SK-N-SH (cell line): ENCODE measurements at regions not wholly inside any gene's neighbourhood (a gene's known extent, or its start where the extent isn't known, plus 50 kb on each side); places are given as distances from the start of the nearest gene placed in this dataset.

Experiments
- ELF1 ChIP-seq: IDR thresholded peaks from 2 replicates; pipeline ENCODE4 v1.4.0; 2012
- GATA2 ChIP-seq: sonication (generic); formaldehyde crosslinking; IDR thresholded peaks from 2 replicates; pipeline ENCODE4 v1.5.0; 2020; ENCODE audit warnings: mild to moderate bottlenecking, missing genetic modification reagents
- MXI1 ChIP-seq: IDR thresholded peaks from 2 replicates; pipeline ENCODE4 v1.6.1; 2012; ENCODE audit warnings: mild to moderate bottlenecking, low read depth, low read length, improper control_type of control experiment
- YY1 ChIP-seq: IDR thresholded peaks from 2 replicates; pipeline ENCODE4 v1.4.0; 2012; ENCODE audit warnings: low read depth, mild to moderate bottlenecking
- TF ChIP-seq, protein P1 (sequence below): fragments of 200-600 bp; sonication (generic); IDR thresholded peaks from 2 replicates; pipeline ENCODE4 v1.6.1; 2017; ENCODE audit warnings: antibody characterized with exemption, mild to moderate bottlenecking, moderate library complexity
- TF ChIP-seq, protein P2 (sequence below): IDR thresholded peaks from 2 replicates; pipeline ENCODE4; 2012

DNA sequence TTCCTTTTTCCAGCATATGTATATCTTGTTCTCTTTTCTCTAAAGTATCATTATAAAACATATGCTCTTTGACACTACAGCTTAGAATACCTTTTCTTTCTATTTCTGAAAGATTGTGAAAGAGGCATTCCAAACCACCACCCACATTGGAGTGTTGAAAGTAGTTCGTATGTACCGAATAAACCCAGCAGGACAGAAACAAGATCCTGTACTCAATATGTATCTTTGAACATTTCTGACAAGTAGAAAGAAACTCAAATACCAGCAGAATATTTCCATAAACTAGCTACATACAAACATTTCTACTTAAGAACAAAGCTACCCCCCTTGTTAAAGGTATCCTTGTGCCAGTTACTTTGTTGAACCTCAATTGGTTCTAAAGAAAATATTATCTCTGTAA, 415.3 kb upstream of the ALCAM start:
- TF ChIP-seq, protein P1, sequence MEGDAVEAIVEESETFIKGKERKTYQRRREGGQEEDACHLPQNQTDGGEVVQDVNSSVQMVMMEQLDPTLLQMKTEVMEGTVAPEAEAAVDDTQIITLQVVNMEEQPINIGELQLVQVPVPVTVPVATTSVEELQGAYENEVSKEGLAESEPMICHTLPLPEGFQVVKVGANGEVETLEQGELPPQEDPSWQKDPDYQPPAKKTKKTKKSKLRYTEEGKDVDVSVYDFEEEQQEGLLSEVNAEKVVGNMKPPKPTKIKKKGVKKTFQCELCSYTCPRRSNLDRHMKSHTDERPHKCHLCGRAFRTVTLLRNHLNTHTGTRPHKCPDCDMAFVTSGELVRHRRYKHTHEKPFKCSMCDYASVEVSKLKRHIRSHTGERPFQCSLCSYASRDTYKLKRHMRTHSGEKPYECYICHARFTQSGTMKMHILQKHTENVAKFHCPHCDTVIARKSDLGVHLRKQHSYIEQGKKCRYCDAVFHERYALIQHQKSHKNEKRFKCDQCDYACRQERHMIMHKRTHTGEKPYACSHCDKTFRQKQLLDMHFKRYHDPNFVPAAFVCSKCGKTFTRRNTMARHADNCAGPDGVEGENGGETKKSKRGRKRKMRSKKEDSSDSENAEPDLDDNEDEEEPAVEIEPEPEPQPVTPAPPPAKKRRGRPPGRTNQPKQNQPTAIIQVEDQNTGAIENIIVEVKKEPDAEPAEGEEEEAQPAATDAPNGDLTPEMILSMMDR: no peak
- TF ChIP-seq GATA2 (CRISPR knock-in tag): no peak
- TF ChIP-seq, protein P2, sequence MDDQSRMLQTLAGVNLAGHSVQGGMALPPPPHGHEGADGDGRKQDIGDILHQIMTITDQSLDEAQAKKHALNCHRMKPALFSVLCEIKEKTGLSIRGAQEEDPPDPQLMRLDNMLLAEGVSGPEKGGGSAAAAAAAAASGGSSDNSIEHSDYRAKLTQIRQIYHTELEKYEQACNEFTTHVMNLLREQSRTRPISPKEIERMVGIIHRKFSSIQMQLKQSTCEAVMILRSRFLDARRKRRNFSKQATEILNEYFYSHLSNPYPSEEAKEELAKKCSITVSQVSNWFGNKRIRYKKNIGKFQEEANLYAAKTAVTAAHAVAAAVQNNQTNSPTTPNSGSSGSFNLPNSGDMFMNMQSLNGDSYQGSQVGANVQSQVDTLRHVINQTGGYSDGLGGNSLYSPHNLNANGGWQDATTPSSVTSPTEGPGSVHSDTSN: no peak
- TF ChIP-seq MXI1: no peak
- TF ChIP-seq ELF1: no peak
- no peak for TF ChIP-seq YY1
